GM18520 (cell line): ENCODE measurements at regions not wholly inside any gene's neighbourhood (a gene's known extent, or its start where the extent isn't known, plus 50 kb on each side); places are given as distances from the start of the nearest gene placed in this dataset.
"Not testable (repeated sequence)": the region's sequence is repeated elsewhere in the genome, so short reads cannot be mapped to it uniquely, and the experiment has no call there.

Experiments
- ATAC-seq: cut with Tn5 transposase; IDR thresholded peaks from one replicate; pipeline ENCODE4 v1.9.1; 2021; ENCODE audit not compliant: unreplicated experiment

- not testable (repeated sequence) for ATAC-seq
These were observed 133.6 kb upstream of the ZNF217 start for GRCh38 chr20:53727239-53727638.

- no peak for ATAC-seq
These were observed 131.9 kb upstream of the ZNF217 start for GRCh38 chr20:53725575-53725970.

GRCh38 chr20:53723621-53724020 lies 130.0 kb upstream of the ZNF217 start:
- no peak for ATAC-seq

GRCh38 chr20:53723045-53723444 lies 129.4 kb upstream of the ZNF217 start:
- no peak for ATAC-seq

- no peak for ATAC-seq
These were observed 128.9 kb upstream of the ZNF217 start for GRCh38 chr20:53722515-53723036.

- not testable (repeated sequence) for ATAC-seq
These were observed 127.9 kb upstream of the ZNF217 start for GRCh38 chr20:53721445-53721963.

- not testable (repeated sequence) for ATAC-seq
These were observed 125.6 kb upstream of the ZNF217 start for GRCh38 chr20:53719171-53719803.

- no peak for ATAC-seq
These were observed 124.7 kb upstream of the ZNF217 start for GRCh38 chr20:53718142-53719021.

- no peak for ATAC-seq
These were observed 122.8 kb upstream of the ZNF217 start for GRCh38 chr20:53716395-53716794.

- ATAC-seq, result no peak
These were observed 120.9 kb upstream of the ZNF217 start for GRCh38 chr20:53714524-53714923.

- no peak for ATAC-seq
These were observed 119.9 kb upstream of the ZNF217 start for GRCh38 chr20:53713328-53714056.

- no peak for ATAC-seq
These were observed 118.8 kb upstream of the ZNF217 start for GRCh38 chr20:53712212-53712977.

GRCh38 chr20:53711333-53712211 lies 117.9 kb upstream of the ZNF217 start:
- no peak for ATAC-seq

GRCh38 chr20:53708129-53708968 lies 114.7 kb upstream of the ZNF217 start:
- peak; percentile 48 for ATAC-seq

- ATAC-seq, result peak; percentile 18
These were observed 113.9 kb upstream of the ZNF217 start for GRCh38 chr20:53707371-53708055.

- no peak for ATAC-seq
These were observed 113.1 kb upstream of the ZNF217 start for GRCh38 chr20:53706466-53707370.

- no peak for ATAC-seq
These were observed 112.4 kb upstream of the ZNF217 start for GRCh38 chr20:53706008-53706465.
